ENCODE measurements at regions not wholly inside any gene's neighbourhood (a gene's known extent, or its start where the extent isn't known, plus 50 kb on each side); places are given as distances from the start of the nearest gene placed in this dataset.

DNA sequence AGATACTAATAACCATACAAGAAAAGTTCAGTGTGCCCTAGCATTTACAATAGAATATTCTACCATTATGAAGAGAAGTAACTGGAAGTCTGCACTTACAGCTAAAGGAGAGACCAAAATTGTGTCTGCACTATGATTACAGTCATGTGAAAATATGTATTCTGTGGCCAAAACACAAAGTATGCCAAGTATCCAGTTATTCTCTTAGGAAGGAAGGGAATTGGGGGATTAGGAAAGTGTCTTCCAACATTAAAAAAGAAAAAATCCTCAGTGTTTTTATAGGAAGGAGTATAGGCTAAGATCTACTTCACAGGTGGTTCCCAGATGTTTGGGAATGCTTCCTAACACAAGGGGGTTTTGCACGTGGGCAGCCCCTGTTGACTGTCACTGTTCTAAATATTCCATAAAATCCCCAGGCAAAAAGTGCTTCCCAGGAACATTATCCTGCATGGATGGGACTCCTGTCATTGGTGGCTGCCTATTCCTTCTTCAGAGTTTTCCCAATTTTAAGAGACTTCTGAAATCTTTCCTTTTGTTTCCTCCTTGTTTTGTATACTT is 180.2 kb upstream of the KLHL29 start:
- Histone ChIP-seq H3K27ac (no peak overlapping the region), H3K4me3 (no peak overlapping the region), H3K4me1 (peaks cover 0 to 38% (median 9%) of the 10 kb centered on the region in 10 experiments; a peak in 11 of 20 replicates), H3K9ac (no peak overlapping the region), H3K4me2 (no peak overlapping the region), H3K36me3 (no peaks in the 10 kb centered on the region), H3K9me3 (replicated peaks in 1 of 11) (peaks cover 0 to 5% (median 0%) of the 10 kb centered on the region in 11 experiments; a peak in 5 of 22 replicates), H3K27me3 (no peaks in the 10 kb centered on the region), H4K20me1 (no peaks in the 10 kb centered on the region)
- no peak for TF ChIP-seq Cebpa-rat (IDR thresholded peaks at IDR 0.05)

DNA sequence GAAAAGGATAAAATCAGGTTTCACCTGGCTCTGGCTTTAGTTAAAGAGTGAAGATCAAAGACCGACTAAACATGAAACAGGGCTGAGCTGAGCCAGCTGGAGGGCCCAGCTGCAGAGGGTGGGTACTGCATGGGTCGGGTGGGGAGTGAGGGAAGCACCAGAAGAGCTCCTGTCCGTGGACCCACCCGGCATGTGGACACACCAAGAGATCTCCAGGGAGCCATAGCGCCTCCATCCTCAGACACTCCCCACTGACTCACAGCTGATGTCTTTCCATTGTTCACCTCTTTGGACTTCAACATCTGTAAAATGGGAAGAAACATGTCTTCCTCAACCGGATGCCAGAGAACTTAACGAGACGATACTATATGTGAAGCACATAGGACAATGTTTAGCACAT is 178.3 kb upstream of the KLHL29 start:
- H3K27me3 ChIP-seq, result no peaks in the 10 kb centered on the region
- H3K4me2 ChIP-seq, result no peak overlapping the region
- no peaks in the 10 kb centered on the region for H3K9me3 ChIP-seq (replicated peaks in 1 of 11)
- H3K27ac ChIP-seq, result no peak overlapping the region
- peaks cover 0 to 22% (median 12%) of the 10 kb centered on the region in 10 experiments; a peak in 11 of 20 replicates for H3K4me1 ChIP-seq
- H3K36me3 ChIP-seq, result no peaks in the 10 kb centered on the region
- H3K9ac ChIP-seq, result no peak overlapping the region
- no peaks in the 10 kb centered on the region for H4K20me1 ChIP-seq
- H3K4me3 ChIP-seq, result no peak overlapping the region
- TF ChIP-seq Cebpa-rat (IDR thresholded peaks at IDR 0.05), result no peak

DNA sequence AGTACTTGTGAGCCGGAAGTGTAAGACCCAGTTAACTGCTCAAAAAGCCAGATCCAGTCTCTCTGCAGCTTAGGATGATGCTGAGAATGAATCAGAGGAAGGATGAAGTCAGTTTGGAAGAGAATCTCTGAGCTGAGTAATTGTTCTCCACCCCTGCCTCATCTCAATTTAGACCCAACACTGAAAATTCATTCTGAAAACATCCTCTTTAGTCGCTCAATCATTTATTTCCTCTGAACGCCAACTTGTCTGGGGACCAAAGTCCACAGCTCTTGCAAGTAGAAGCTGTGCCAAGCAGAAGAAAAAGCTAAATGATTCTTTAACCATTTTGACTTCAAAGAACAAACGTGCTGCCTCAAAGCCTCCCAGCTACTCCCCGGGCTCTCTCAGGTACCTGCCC is 177.1 kb upstream of the KLHL29 start:
- peaks cover 0 to 22% (median 12%) of the 10 kb centered on the region in 10 experiments; a peak in 11 of 20 replicates for H3K4me1 ChIP-seq
- no peaks in the 10 kb centered on the region for H4K20me1 ChIP-seq
- no peak for TF ChIP-seq Cebpa-rat (IDR thresholded peaks at IDR 0.05)
- no peak overlapping the region for H3K9ac ChIP-seq
- H3K4me3 ChIP-seq, result no peak overlapping the region
- H3K27ac ChIP-seq, result no peak overlapping the region
- H3K4me2 ChIP-seq, result peak overlapping the region in 1 of 11 experiments; percentile 71; a peak in 2 of 22 replicates
- no peaks in the 10 kb centered on the region for H3K9me3 ChIP-seq (replicated peaks in 1 of 11)
- H3K27me3 ChIP-seq, result no peaks in the 10 kb centered on the region
- H3K36me3 ChIP-seq, result no peaks in the 10 kb centered on the region

DNA sequence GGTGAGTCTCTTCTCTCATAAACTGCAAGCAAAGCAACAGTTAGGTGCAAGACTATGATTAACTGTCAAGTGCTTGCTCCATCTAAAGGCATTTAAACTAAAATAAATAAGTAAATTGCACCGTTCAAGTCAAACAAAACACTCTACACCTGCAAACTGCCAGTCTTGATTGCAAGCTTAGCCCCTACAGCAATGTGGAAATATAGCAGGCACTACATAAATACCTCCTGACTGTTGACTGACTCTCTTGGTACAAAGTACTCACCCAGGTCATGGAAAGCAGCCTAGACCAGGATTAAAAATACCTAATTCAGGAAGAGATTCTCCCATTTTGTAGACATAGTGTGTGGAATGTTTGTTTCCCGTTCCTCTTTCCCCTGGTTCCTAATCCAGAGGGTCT is 176.6 kb upstream of the KLHL29 start:
- Histone ChIP-seq H3K36me3 (no peaks in the 10 kb centered on the region), H3K9ac (no peak overlapping the region)
- no peak for TF ChIP-seq Cebpa-rat (IDR thresholded peaks at IDR 0.05)

DNA sequence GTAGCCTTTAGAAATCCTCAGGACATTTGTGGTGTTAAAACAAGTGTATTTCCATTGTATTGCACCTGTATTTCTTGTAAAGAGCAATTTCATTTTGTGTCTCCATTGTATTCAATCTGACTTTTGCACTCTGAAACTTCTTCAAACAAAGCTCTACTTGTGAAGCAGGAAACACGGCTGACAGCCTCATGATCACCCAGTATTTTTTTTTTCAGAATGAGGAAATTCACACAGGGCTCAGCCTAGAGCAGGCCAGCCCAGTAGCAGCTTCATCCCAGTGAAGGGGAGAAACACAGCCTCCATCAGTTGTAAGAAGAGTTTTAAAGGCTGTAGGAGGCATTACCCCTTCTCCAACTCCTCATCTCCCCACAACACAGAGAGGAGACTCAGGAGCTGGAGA is 175.9 kb upstream of the KLHL29 start:
- no peak for TF ChIP-seq Cebpa-rat (IDR thresholded peaks at IDR 0.05)
- peaks cover 0 to 22% (median 12%) of the 10 kb centered on the region in 10 experiments; a peak in 11 of 20 replicates for H3K4me1 ChIP-seq
- no peaks in the 10 kb centered on the region for H3K27me3 ChIP-seq
- peak overlapping the region in 1 of 11 experiments; percentile 51; a peak in 1 of 22 replicates for H3K9ac ChIP-seq
- peak overlapping the region in 2 of 11 experiments; percentile 47 to 58; a peak in 3 of 22 replicates for H3K27ac ChIP-seq
- H4K20me1 ChIP-seq, result no peaks in the 10 kb centered on the region
- peak overlapping the region in 4 of 11 experiments; percentile 3 to 71 (median 32); a peak in 5 of 22 replicates for H3K4me2 ChIP-seq
- no peaks in the 10 kb centered on the region for H3K36me3 ChIP-seq
- no peak overlapping the region for H3K4me3 ChIP-seq
- no peaks in the 10 kb centered on the region for H3K9me3 ChIP-seq (replicated peaks in 1 of 11)

More for the DNA sequence above, 176.6 kb upstream of the KLHL29 start:
- no peaks in the 10 kb centered on the region for H3K27me3 ChIP-seq
- no peak overlapping the region for H3K4me3 ChIP-seq
- H4K20me1 ChIP-seq, result no peaks in the 10 kb centered on the region
- H3K27ac ChIP-seq, result peak overlapping the region in 2 of 11 experiments; percentile 47 to 58; a peak in 3 of 22 replicates
- H3K4me1 ChIP-seq, result peaks cover 0 to 22% (median 12%) of the 10 kb centered on the region in 10 experiments; a peak in 11 of 20 replicates
- H3K9me3 ChIP-seq (replicated peaks in 1 of 11), result no peaks in the 10 kb centered on the region
- peak overlapping the region in 2 of 11 experiments; percentile 55 to 71; a peak in 4 of 22 replicates for H3K4me2 ChIP-seq

DNA sequence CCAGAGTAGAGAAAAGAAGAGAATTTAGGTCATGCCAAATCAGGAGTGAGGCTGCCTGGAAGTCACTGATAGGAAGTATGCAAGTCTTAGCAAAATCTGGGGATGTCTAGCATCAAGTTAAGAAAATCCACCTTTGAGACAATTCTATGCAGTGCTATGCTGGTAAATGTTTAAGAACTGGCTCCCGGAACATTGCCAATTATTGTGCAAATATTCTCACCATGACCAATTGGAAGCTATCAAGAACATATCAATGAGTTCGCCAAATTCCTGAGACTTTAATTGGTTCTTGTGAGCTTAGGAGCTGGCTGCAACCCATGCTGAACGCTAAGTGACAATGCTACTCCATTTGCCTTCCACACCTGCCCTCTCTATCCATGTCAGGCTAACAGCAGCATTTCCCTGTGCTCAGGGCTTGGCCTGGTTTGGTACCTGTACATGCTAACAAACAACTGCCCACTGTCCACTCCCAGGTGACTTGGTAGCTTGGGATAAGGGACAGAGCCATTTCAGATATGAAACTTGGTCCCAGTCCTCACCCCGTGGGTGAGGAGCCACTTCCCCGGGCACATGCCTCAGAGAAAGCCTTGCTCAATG is 172.9 kb upstream of the KLHL29 start:
- H3K36me3 ChIP-seq, result no peaks in the 10 kb centered on the region
- H3K4me1 ChIP-seq, result peaks cover 0 to 22% (median 12%) of the 10 kb centered on the region in 10 experiments; a peak in 11 of 20 replicates
- no peaks in the 10 kb centered on the region for H4K20me1 ChIP-seq
- no peaks in the 10 kb centered on the region for H3K9me3 ChIP-seq (replicated peaks in 1 of 11)
- no peak overlapping the region for H3K4me2 ChIP-seq
- no peak overlapping the region for H3K9ac ChIP-seq
- H3K27me3 ChIP-seq, result no peaks in the 10 kb centered on the region
- no peak for TF ChIP-seq Cebpa-rat (IDR thresholded peaks at IDR 0.05)
- H3K27ac ChIP-seq, result no peak overlapping the region
- no peak overlapping the region for H3K4me3 ChIP-seq

DNA sequence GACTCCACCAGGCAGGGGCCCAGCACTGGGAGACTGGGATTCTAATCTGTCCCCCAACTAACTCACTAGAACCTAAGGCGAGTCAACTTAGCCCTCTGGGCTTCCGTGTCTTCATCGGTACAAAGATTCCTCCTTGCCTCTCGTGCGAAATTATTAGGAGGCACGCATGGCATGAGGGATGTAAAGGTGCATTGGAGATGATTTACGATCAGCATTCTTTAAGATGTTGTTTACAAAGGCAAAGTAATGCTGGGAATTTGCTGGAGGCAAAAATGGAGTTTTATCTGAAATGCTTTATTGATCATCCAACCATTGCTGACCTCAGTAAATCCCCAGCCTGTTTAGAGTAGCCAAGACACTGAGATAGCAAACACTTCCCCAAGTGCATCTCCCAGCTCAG is 171.8 kb upstream of the KLHL29 start:
- no peaks in the 10 kb centered on the region for H3K9me3 ChIP-seq (replicated peaks in 1 of 11)
- no peak overlapping the region for H3K27ac ChIP-seq
- H3K4me2 ChIP-seq, result no peak overlapping the region
- peaks cover 0 to 18% (median 11%) of the 10 kb centered on the region in 10 experiments; a peak in 11 of 20 replicates for H3K4me1 ChIP-seq
- H4K20me1 ChIP-seq, result no peaks in the 10 kb centered on the region
- TF ChIP-seq Cebpa-rat (IDR thresholded peaks at IDR 0.05), result no peak
- no peaks in the 10 kb centered on the region for H3K27me3 ChIP-seq
- H3K4me3 ChIP-seq, result no peak overlapping the region
- H3K36me3 ChIP-seq, result no peaks in the 10 kb centered on the region
- no peak overlapping the region for H3K9ac ChIP-seq

DNA sequence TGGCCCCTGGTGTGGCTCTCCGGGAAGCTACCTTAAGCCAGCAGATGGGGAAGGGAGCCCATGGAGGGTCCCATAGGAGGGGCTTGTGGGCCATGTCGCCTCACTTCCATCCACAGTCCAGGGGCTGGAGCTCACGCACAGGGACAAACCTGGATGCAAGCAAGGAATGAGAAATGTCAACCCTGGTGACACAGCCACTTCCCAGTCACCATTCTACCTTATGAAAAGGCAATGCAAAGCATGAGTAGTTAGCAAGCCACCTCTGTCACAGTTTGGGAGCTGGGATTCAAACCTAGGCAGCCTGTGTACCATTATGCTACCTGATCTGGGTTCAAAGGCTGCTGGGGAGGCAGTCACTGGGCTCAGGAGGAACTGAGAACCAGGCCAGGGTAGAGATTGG is 170.0 kb upstream of the KLHL29 start:
- Histone ChIP-seq H3K4me2 (no peak overlapping the region), H3K27ac (no peak overlapping the region), H3K9ac (no peak overlapping the region), H3K4me1 (peaks cover 0 to 4% (median 0%) of the 10 kb centered on the region in 10 experiments; a peak in 4 of 20 replicates), H3K9me3 (replicated peaks in 1 of 11) (no peaks in the 10 kb centered on the region), H3K27me3 (no peaks in the 10 kb centered on the region), H3K4me3 (no peak overlapping the region), H3K36me3 (no peaks in the 10 kb centered on the region), H4K20me1 (no peaks in the 10 kb centered on the region)
- no peak for TF ChIP-seq Cebpa-rat (IDR thresholded peaks at IDR 0.05)

DNA sequence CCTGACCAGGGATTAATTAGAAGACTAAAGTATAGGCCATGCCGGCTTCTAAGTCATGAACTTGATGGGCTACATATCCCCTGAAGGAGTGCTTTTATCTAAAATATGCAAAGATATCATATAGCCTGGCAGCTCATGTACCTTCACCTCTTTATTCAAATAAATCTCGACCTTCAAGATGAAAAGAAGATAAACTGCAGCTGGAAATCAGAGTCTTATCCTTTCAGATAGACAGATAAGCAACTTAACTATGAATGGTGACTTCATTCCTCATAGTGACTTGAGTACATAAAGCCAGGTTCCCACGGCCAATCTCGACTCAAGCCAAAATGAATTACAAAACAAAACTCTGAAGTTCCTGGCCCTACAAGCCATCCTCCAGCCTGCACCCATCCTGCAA is 165.3 kb upstream of the KLHL29 start:
- no peaks in the 10 kb centered on the region for H3K27me3 ChIP-seq
- no peak overlapping the region for H3K4me2 ChIP-seq
- no peaks in the 10 kb centered on the region for H4K20me1 ChIP-seq
- H3K27ac ChIP-seq, result no peak overlapping the region
- no peaks in the 10 kb centered on the region for H3K36me3 ChIP-seq
- H3K9me3 ChIP-seq (replicated peaks in 1 of 11), result no peaks in the 10 kb centered on the region
- no peak overlapping the region for H3K9ac ChIP-seq
- H3K4me3 ChIP-seq, result no peak overlapping the region
- no peaks in the 10 kb centered on the region for H3K4me1 ChIP-seq
- TF ChIP-seq Cebpa-rat (IDR thresholded peaks at IDR 0.05), result no peak
